OCI-LY7 (cell line): ENCODE measurements at regions not wholly inside any gene's neighbourhood (a gene's known extent, or its start where the extent isn't known, plus 50 kb on each side); places are given as distances from the start of the nearest gene placed in this dataset.

Experiments
- BruUV-seq: library from RNA; stranded (reverse); fragments of 400-500 nt; replicated peaks from 2 replicates; lab custom pipeline; 2021; lab: Mats Ljungman, UMichigan
- CTCF ChIA-PET: fragments of 300-600 bp; sonication (Branson Sonifier 250); formaldehyde crosslinking; loops from one replicate; lab custom pipeline; 2022; ENCODE audit warnings: antibody characterized with exemption; ENCODE audit not compliant: unreplicated experiment; lab: Charles Lee
- POLR2A ChIA-PET: fragments of 300-600 bp; sonication (Branson Sonifier 250); formaldehyde crosslinking; loops from one replicate; lab custom pipeline; 2022; ENCODE audit warnings: antibody characterized with exemption; lab: Charles Lee
- DNase-seq: peaks from one replicate; pipeline ENCODE4 v3.0.0-alpha.2; 2015; ENCODE audit warnings: low spot score
- H2AFZ ChIP-seq: fragments of 200-600 bp; sonication (generic), shearing (Covaris generic); 2 replicates; pipeline ENCODE4 v1.6.1; 2014; ENCODE audit warnings: mild to moderate bottlenecking, antibody characterized with exemption, low read length, moderate library complexity
- H3K27ac ChIP-seq: fragments of 200-600 bp; sonication (generic); 2 replicates; pipeline ENCODE4 v1.5.1; 2014; ENCODE audit warnings: mixed run types, low read depth, mild to moderate bottlenecking, moderate library complexity, low read length, inconsistent platforms; ENCODE audit not compliant: poor library complexity, severe bottlenecking
- H3K36me3 ChIP-seq: fragments of 200-600 bp; sonication (generic); 2 replicates; pipeline ENCODE4 v1.6.1; 2014; ENCODE audit warnings: mild to moderate bottlenecking, antibody characterized with exemption, low read length, moderate library complexity, mixed read lengths; ENCODE audit not compliant: insufficient read depth
- H3K4me1 ChIP-seq: fragments of 200-600 bp; sonication (generic); 2 replicates; pipeline ENCODE4 v1.5.1; 2014; ENCODE audit warnings: mild to moderate bottlenecking, low read length; ENCODE audit not compliant: insufficient read depth, poor library complexity, severe bottlenecking
- H3K4me2 ChIP-seq: fragments of 200-600 bp; sonication (generic); 2 replicates; pipeline ENCODE4 v1.6.1; 2014; ENCODE audit warnings: mild to moderate bottlenecking, low read length
- H3K4me3 ChIP-seq: fragments of 200-600 bp; sonication (generic); 2 replicates; pipeline ENCODE4 v1.5.1; 2014; ENCODE audit warnings: mild to moderate bottlenecking, low read depth, low read length; ENCODE audit not compliant: poor library complexity, severe bottlenecking
- H3K79me2 ChIP-seq: fragments of 200-600 bp; sonication (generic); 2 replicates; pipeline ENCODE4 v1.6.1; 2016; ENCODE audit warnings: low read depth, mild to moderate bottlenecking, low read length, moderate library complexity, mixed read lengths; ENCODE audit not compliant: insufficient read depth
- H3K9me2 ChIP-seq: fragments of 200-600 bp; sonication (generic); 2 replicates; pipeline ENCODE4 v1.6.1; 2016; ENCODE audit warnings: mild to moderate bottlenecking, low read length, mixed read lengths; ENCODE audit not compliant: insufficient read depth
- H3K9me3 ChIP-seq: fragments of 200-600 bp; sonication (generic); 2 replicates; pipeline ENCODE4 v1.6.1; 2014; ENCODE audit warnings: mild to moderate bottlenecking, mixed run types, low read length, mixed read lengths
- H4K20me1 ChIP-seq: fragments of 200-600 bp; sonication (generic); 2 replicates; pipeline ENCODE4 v1.6.1; 2014; ENCODE audit warnings: mild to moderate bottlenecking, antibody characterized with exemption, low read length, moderate library complexity, mixed read lengths; ENCODE audit not compliant: insufficient read depth
- CTCF ChIP-seq: fragments of 200-600 bp; sonication (generic); conservative IDR thresholded peaks from 2 replicates; pipeline ENCODE4 v1.5.1; 2014; ENCODE audit warnings: mild to moderate bottlenecking, antibody characterized with exemption, low read length, moderate library complexity, mixed read lengths
- EZH2phosphoT487 ChIP-seq: fragments of 200-600 bp; sonication (generic); IDR thresholded peaks from 2 replicates; pipeline ENCODE4 v1.6.1; 2018; ENCODE audit warnings: low read depth, borderline replicate concordance, mild to moderate bottlenecking, mixed run types, antibody characterized with exemption, low read length, moderate library complexity, mixed read lengths
- intact Hi-C: fragments of 100-400 bp; cut with micrococcal nuclease; formaldehyde crosslinking; loops from one replicate; pipeline ENCODE4 v1.10.0; 2022; ENCODE audit not compliant: unreplicated experiment

DNA sequence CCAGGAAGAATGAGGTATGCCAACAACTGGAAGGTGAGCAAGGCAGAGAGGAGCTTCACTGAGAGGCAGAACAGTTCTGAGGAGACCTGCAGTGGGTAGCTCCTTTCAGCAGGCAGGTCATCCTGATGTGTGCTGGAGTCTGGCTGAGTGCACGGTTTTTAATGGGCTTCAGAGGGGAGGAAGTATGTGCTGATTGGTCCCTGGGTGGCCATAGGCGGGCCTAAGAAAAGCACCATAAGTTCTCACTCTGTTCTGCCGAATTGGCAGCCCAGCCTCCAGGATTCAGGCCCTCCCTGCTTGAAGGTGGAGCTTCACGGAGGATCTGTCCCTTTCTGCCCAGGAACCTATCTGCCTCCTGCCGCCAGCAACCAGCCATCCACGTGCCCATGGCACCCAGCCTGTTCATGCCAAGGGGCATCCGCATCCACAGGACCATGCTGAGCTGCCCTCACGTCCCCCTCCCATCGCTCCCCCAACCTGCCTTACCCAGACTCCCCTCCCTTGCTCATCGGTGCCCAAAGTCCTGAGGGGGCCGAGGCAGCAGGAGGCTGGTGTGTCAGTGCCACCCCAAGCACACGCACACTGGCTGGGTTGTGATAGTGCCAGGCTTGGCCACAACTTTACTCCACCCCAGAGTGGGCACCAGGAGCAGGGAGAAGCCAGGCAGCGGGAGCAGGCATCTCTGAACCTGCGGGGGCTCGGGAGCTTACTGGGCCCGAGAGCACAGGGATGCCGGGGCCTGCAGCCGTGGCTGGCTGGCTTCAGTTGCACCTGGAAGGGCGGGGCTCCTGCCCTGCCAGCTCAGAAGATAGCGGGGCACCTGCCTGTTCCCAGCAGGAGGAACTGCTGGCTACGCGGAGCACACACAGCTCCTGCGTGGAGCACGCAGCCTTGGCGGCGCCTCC, 608.4 kb upstream of the FOXG1 start:
- TF ChIP-seq EZH2phosphoT487 (no peak), CTCF (no peak)
- Histone ChIP-seq H3K27ac (no peak overlapping the region), H3K4me1 (no peaks in the 10 kb centered on the region), H3K9me3 (0 out of 2 replicates have a peak, but pooled peaks cover 10% of the 10 kb centered on the region), H2AFZ (no peak overlapping the region), H3K36me3 (no peaks in the 10 kb centered on the region), H4K20me1 (no peaks in the 10 kb centered on the region), H3K4me3 (no peak overlapping the region), H3K9me2 (no peaks in the 10 kb centered on the region), H3K4me2 (no peak overlapping the region), H3K79me2 (no peaks in the 10 kb centered on the region)
- POLR2A ChIA-PET, result no interaction called here
- intact Hi-C loops, result no loop called here
- DNase-seq, result no peak
- no TSS peak for BruUV-seq
- CTCF ChIA-PET, result no interaction called here

DNA sequence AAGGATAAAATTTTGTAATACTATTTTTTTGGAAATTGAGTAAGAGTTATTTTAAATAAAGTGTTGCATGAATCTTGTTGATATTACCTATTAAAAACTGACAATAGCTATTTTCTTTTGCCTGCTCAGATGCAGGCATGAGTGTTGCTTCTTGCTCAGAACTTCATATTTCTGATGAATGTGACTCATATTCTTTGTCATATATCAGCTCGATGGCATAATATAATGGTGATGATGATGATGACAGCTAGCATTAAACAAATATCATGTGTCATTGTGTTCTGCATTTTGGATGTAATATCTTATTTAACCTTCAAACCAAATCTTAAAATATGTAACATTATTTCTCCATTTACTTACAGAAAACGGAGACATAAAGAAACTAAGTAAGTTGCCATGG, 605.5 kb upstream of the FOXG1 start:
- H3K36me3 ChIP-seq, result no peaks in the 10 kb centered on the region
- no peak for DNase-seq
- no peak overlapping the region for H3K27ac ChIP-seq
- ChIA-PET POLR2A (no interaction called here), CTCF (no interaction called here)
- H3K9me2 ChIP-seq, result no peaks in the 10 kb centered on the region
- BruUV-seq, result no TSS peak
- no peaks in the 10 kb centered on the region for H4K20me1 ChIP-seq
- TF ChIP-seq EZH2phosphoT487 (no peak), CTCF (no peak)
- intact Hi-C loops, result no loop called here
- no peak overlapping the region for H3K4me2 ChIP-seq
- 0 out of 2 replicates have a peak, but pooled peaks cover 11% of the 10 kb centered on the region for H3K9me3 ChIP-seq
- H3K4me1 ChIP-seq, result no peaks in the 10 kb centered on the region
- H3K4me3 ChIP-seq, result no peak overlapping the region
- H2AFZ ChIP-seq, result no peak overlapping the region
- no peaks in the 10 kb centered on the region for H3K79me2 ChIP-seq

DNA sequence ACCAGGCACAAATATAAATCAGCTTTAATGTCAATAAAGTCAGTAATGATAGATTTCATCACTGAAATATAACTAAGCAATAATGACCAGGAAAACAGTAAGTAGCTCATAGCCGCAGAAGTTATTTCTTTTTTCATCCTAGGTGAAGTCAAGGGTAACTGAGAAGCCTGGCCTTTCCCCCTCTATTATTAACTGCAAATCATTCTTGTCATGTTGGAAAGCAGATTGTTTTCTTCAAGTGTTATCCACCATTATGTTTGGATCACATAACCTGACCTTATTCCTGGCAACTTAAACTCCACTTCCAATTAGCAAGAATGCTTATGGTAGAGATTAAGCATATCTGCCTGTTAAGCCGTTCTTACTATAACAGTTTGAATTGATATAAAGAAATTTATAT, 603.4 kb upstream of the FOXG1 start:
- Histone ChIP-seq H2AFZ (no peak overlapping the region), H3K9me3 (peaks cover 11% of the 10 kb centered on the region; the same call in 1 of the 2 replicates), H3K36me3 (no peaks in the 10 kb centered on the region), H3K4me3 (no peak overlapping the region), H4K20me1 (no peaks in the 10 kb centered on the region), H3K79me2 (no peaks in the 10 kb centered on the region), H3K4me2 (no peak overlapping the region), H3K4me1 (no peaks in the 10 kb centered on the region), H3K9me2 (no peaks in the 10 kb centered on the region), H3K27ac (no peak overlapping the region)
- no TSS peak for BruUV-seq
- ChIA-PET CTCF (no interaction called here), POLR2A (interaction anchor here (1.2 kb wide), 1 partner anchor 8 kb away, joined by 3 read pairs; no protein-coding TSS in a partner anchor)
- DNase-seq, result no peak
- intact Hi-C loops, result no loop called here
- TF ChIP-seq CTCF (no peak), EZH2phosphoT487 (no peak)
